ENCODE measurements at regions not wholly inside any gene's neighbourhood (a gene's known extent, or its start where the extent isn't known, plus 50 kb on each side); places are given as distances from the start of the nearest gene placed in this dataset.

- peak overlapping the region; percentile 92 for H3K4me2 ChIP-seq (ENCODE audit: unreplicated experiment)
- peak; percentile 60 for DNase-seq
- H4K20me1 ChIP-seq (ENCODE audit: insufficient read depth), result peaks cover 13% of the 10 kb centered on the region; the same call in 1 of the 2 replicates
- no peak for TF ChIP-seq EZH2 (IDR thresholded peaks at IDR 0.05; ENCODE audit: insufficient read depth, poor library complexity, severe bottlenecking)
- no peak for TF ChIP-seq EZH2phosphoT487 (IDR thresholded peaks at IDR 0.05; ENCODE audit: insufficient read depth, low read depth)
- no peaks in the 10 kb centered on the region for H3K9me2 ChIP-seq (ENCODE audit: insufficient read depth)
- WGBS, 2 experiments (ENCODE audit: low coverage in 1 of 2, low lambda C conversion rate in 2 of 2, missing lambda C conversion rate in 2 of 2), result 0% methylated on average over 8 to 39 of the region's 40 CpGs
- H3K9me3 ChIP-seq (ENCODE audit: low read depth), result no peaks in the 10 kb centered on the region
- peak overlapping the region; percentile 51 for H2AFZ ChIP-seq
- in situ Hi-C loops (cut with MboI), result no loop called here
- no peaks in the 10 kb centered on the region for H3K36me3 ChIP-seq (ENCODE audit: low read depth)
- H3K27me3 ChIP-seq (replicated peaks; ENCODE audit: insufficient read depth), result no peaks in the 10 kb centered on the region
- H3K4me1 ChIP-seq (ENCODE audit: insufficient read depth), result peaks cover 37% of the 10 kb centered on the region
- peak overlapping the region; percentile 100 for H3K9ac ChIP-seq
- H3K79me2 ChIP-seq (ENCODE audit: insufficient read depth), result peaks cover 52% of the 10 kb centered on the region
- peak overlapping the region; percentile 98 for H3K27ac ChIP-seq
- H3K4me3 ChIP-seq, result peak overlapping the region; percentile 96
- H3F3A ChIP-seq (ENCODE audit: insufficient read depth), result peaks cover 26% of the 10 kb centered on the region
These were observed 72.0 kb upstream of the MAP4 start for GRCh38 chr3:48088056-48088748.

- in situ Hi-C loops (cut with MboI), result no loop called here
- peak; percentile 69 for DNase-seq
- H4K20me1 ChIP-seq (ENCODE audit: insufficient read depth), result peaks cover 26% of the 10 kb centered on the region
These were observed 70.5 kb upstream of the MAP4 start for GRCh38 chr3:48086705-48087104.

GRCh38 chr3:48084929-48085328 lies 68.7 kb upstream of the MAP4 start:
- TF ChIP-seq EZH2phosphoT487 (IDR thresholded peaks at IDR 0.05; ENCODE audit: insufficient read depth, low read depth), result no peak
- TF ChIP-seq EZH2 (IDR thresholded peaks at IDR 0.05; ENCODE audit: insufficient read depth, poor library complexity, severe bottlenecking), result no peak
- peak; percentile 17 for DNase-seq
- Histone ChIP-seq H3K79me2 (ENCODE audit: insufficient read depth) (peaks cover 85% of the 10 kb centered on the region), H3K9me3 (ENCODE audit: low read depth) (no peaks in the 10 kb centered on the region), H3K9me2 (ENCODE audit: insufficient read depth) (no peaks in the 10 kb centered on the region), H3K27ac (peak overlapping the region; percentile 98), H3K36me3 (ENCODE audit: low read depth) (peaks cover 11% of the 10 kb centered on the region; the same call in 1 of the 2 replicates), H4K20me1 (ENCODE audit: insufficient read depth) (peaks cover 28% of the 10 kb centered on the region), H3F3A (ENCODE audit: insufficient read depth) (peaks cover 31% of the 10 kb centered on the region), H2AFZ (no peak overlapping the region), H3K9ac (peak overlapping the region; percentile 24), H3K27me3 (replicated peaks; ENCODE audit: insufficient read depth) (no peaks in the 10 kb centered on the region), H3K4me1 (ENCODE audit: insufficient read depth) (peaks cover 47% of the 10 kb centered on the region), H3K4me2 (ENCODE audit: unreplicated experiment) (peak overlapping the region; percentile 14), H3K4me3 (no peak overlapping the region)
- in situ Hi-C loops (cut with MboI), result no loop called here
- WGBS, 2 experiments (ENCODE audit: low coverage in 1 of 2, low lambda C conversion rate in 2 of 2, missing lambda C conversion rate in 2 of 2), result 40 to 42% methylated on average over 1 of the region's 1 CpG

More at GRCh38 chr3:48086705-48087104, 70.5 kb upstream of the MAP4 start:
- H3K4me2 ChIP-seq (ENCODE audit: unreplicated experiment), result peak overlapping the region; percentile 92
- peak overlapping the region; percentile 96 for H3K4me3 ChIP-seq
- peak overlapping the region; percentile 100 for H3K9ac ChIP-seq
- no peaks in the 10 kb centered on the region for H3K9me2 ChIP-seq (ENCODE audit: insufficient read depth)
- no peak for TF ChIP-seq EZH2 (IDR thresholded peaks at IDR 0.05; ENCODE audit: insufficient read depth, poor library complexity, severe bottlenecking)
- no peak for TF ChIP-seq EZH2phosphoT487 (IDR thresholded peaks at IDR 0.05; ENCODE audit: insufficient read depth, low read depth)
- peak overlapping the region; percentile 98 for H3K27ac ChIP-seq
- peaks cover 4% of the 10 kb centered on the region; the same call in 1 of the 2 replicates for H3K36me3 ChIP-seq (ENCODE audit: low read depth)
- no peaks in the 10 kb centered on the region for H3K27me3 ChIP-seq (replicated peaks; ENCODE audit: insufficient read depth)
- H2AFZ ChIP-seq, result no peak overlapping the region
- no peaks in the 10 kb centered on the region for H3K9me3 ChIP-seq (ENCODE audit: low read depth)
- H3F3A ChIP-seq (ENCODE audit: insufficient read depth), result peaks cover 28% of the 10 kb centered on the region
- H3K79me2 ChIP-seq (ENCODE audit: insufficient read depth), result peaks cover 67% of the 10 kb centered on the region
- peaks cover 45% of the 10 kb centered on the region for H3K4me1 ChIP-seq (ENCODE audit: insufficient read depth)

GRCh38 chr3:48084170-48084569 lies 68.0 kb upstream of the MAP4 start:
- H3K4me2 ChIP-seq (ENCODE audit: unreplicated experiment), result no peak overlapping the region
- peak overlapping the region; percentile 24 for H3K9ac ChIP-seq
- peak overlapping the region; percentile 98 for H3K27ac ChIP-seq
- H3K79me2 ChIP-seq (ENCODE audit: insufficient read depth), result peaks cover 92% of the 10 kb centered on the region
- in situ Hi-C loops (cut with MboI), result no loop called here
- H4K20me1 ChIP-seq (ENCODE audit: insufficient read depth), result peaks cover 28% of the 10 kb centered on the region
- no peaks in the 10 kb centered on the region for H3K9me3 ChIP-seq (ENCODE audit: low read depth)
- TF ChIP-seq EZH2phosphoT487 (IDR thresholded peaks at IDR 0.05; ENCODE audit: insufficient read depth, low read depth) (no peak), EZH2 (IDR thresholded peaks at IDR 0.05; ENCODE audit: insufficient read depth, poor library complexity, severe bottlenecking) (no peak)
- H3K9me2 ChIP-seq (ENCODE audit: insufficient read depth), result no peaks in the 10 kb centered on the region
- H3K27me3 ChIP-seq (replicated peaks; ENCODE audit: insufficient read depth), result no peaks in the 10 kb centered on the region
- H3F3A ChIP-seq (ENCODE audit: insufficient read depth), result peaks cover 31% of the 10 kb centered on the region
- H3K4me3 ChIP-seq, result no peak overlapping the region
- no peak overlapping the region for H2AFZ ChIP-seq
- H3K36me3 ChIP-seq (ENCODE audit: low read depth), result peaks cover 12% of the 10 kb centered on the region; the same call in 1 of the 2 replicates
- peak; percentile 9 for DNase-seq
- WGBS, 2 experiments (ENCODE audit: low coverage in 1 of 2, low lambda C conversion rate in 2 of 2, missing lambda C conversion rate in 2 of 2), result 53 to 55% methylated on average over 2 of the region's 2 CpGs
- H3K4me1 ChIP-seq (ENCODE audit: insufficient read depth), result peaks cover 41% of the 10 kb centered on the region
